Tibial nerve (tissue), 3 donors: ENCODE measurements at regions not wholly inside any gene's neighbourhood (a gene's known extent, or its start where the extent isn't known, plus 50 kb on each side); places are given as distances from the start of the nearest gene placed in this dataset.

Experiments used
- POLR2A ChIP-seq, 2 donors: fragments of 450-650 bp; IDR thresholded peaks; one replicate each; pipeline ENCODE4 v1.6.1; 2017; ENCODE audit warnings: antibody characterized with exemption in 2 of 2, mild to moderate bottlenecking in 2 of 2, moderate library complexity in 2 of 2
- TF ChIP-seq, protein P1 (sequence below), 5 experiments: fragments of 200-600 bp in 3 of 5; fragments of 450-650 bp in 2 of 5; sonication (generic) in 3 of 5; IDR thresholded peaks; one replicate each; pipeline ENCODE4 v1.5.1; 2016 to 2019; ENCODE audit warnings: antibody characterized with exemption in 5 of 5, mild to moderate bottlenecking in 3 of 5, moderate library complexity in 2 of 5

- TF ChIP-seq, protein P1, sequence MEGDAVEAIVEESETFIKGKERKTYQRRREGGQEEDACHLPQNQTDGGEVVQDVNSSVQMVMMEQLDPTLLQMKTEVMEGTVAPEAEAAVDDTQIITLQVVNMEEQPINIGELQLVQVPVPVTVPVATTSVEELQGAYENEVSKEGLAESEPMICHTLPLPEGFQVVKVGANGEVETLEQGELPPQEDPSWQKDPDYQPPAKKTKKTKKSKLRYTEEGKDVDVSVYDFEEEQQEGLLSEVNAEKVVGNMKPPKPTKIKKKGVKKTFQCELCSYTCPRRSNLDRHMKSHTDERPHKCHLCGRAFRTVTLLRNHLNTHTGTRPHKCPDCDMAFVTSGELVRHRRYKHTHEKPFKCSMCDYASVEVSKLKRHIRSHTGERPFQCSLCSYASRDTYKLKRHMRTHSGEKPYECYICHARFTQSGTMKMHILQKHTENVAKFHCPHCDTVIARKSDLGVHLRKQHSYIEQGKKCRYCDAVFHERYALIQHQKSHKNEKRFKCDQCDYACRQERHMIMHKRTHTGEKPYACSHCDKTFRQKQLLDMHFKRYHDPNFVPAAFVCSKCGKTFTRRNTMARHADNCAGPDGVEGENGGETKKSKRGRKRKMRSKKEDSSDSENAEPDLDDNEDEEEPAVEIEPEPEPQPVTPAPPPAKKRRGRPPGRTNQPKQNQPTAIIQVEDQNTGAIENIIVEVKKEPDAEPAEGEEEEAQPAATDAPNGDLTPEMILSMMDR (IDR thresholded peaks at IDR 0.05) = no peak
- TF ChIP-seq POLR2A (IDR thresholded peaks at IDR 0.05) = no peak
Measured at GRCh38 chr12:85476756-85477155, 196.7 kb downstream of the ALX1 start.
